Mesenchymal stem cell (in vitro differentiated cells and primary cell): ENCODE measurements at regions not wholly inside any gene's neighbourhood (a gene's known extent, or its start where the extent isn't known, plus 50 kb on each side); places are given as distances from the start of the nearest gene placed in this dataset.
A peak's percentile ranks its signal among the peaks of the same experiment; 100 is the strongest.

Source experiments
- DNase-seq: peaks from one replicate; pipeline ENCODE4 v3.0.0-alpha.2; 2013
- H2AFZ ChIP-seq: one replicate; pipeline ENCODE4 v1.6.1; 2013; ENCODE audit warnings: low read depth, mild to moderate bottlenecking, control low read depth, inconsistent platforms, low read length, moderate library complexity
- H2AK5ac ChIP-seq: 2 replicates; pipeline ENCODE4 v1.6.1; 2013; ENCODE audit warnings: low read length, moderate library complexity, mild to moderate bottlenecking, inconsistent platforms; ENCODE audit not compliant: severe bottlenecking
- H2BK120ac ChIP-seq: one replicate; pipeline ENCODE4 v1.6.1; 2013; ENCODE audit warnings: low read depth, mild to moderate bottlenecking, inconsistent platforms, low read length, moderate library complexity
- H2BK12ac ChIP-seq, 2 experiments: one replicate each; pipeline ENCODE4 v1.6.1; 2013; ENCODE audit warnings: inconsistent platforms in 2 of 2, low read length in 2 of 2, mild to moderate bottlenecking in 2 of 2, moderate library complexity in 2 of 2, control low read depth in 1 of 2
- H2BK15ac ChIP-seq: one replicate; pipeline ENCODE4 v1.6.1; 2013; ENCODE audit warnings: mild to moderate bottlenecking, low read depth, inconsistent platforms; ENCODE audit not compliant: poor library complexity, severe bottlenecking
- H2BK5ac ChIP-seq: 2 replicates; pipeline ENCODE4 v1.6.1; 2013; ENCODE audit warnings: low read depth, mild to moderate bottlenecking, low read length, control low read depth, inconsistent platforms; ENCODE audit not compliant: poor library complexity, severe bottlenecking
- H3K14ac ChIP-seq, 2 experiments: one replicate each; pipeline ENCODE4 v1.6.1; 2013; ENCODE audit warnings: inconsistent platforms in 2 of 2, low read length in 2 of 2, control low read depth in 1 of 2, mild to moderate bottlenecking in 1 of 2, moderate library complexity in 1 of 2
- H3K18ac ChIP-seq, 2 experiments: one replicate each; pipeline ENCODE4 v1.6.1; 2013; ENCODE audit warnings: inconsistent platforms in 2 of 2, low read length in 2 of 2, control low read depth in 1 of 2, low read depth in 1 of 2, mild to moderate bottlenecking in 1 of 2
- H3K23ac ChIP-seq, 2 experiments: one replicate each; pipeline ENCODE4 v1.6.1; 2013; ENCODE audit warnings: inconsistent platforms in 2 of 2, low read length in 2 of 2, mild to moderate bottlenecking in 2 of 2, moderate library complexity in 2 of 2, control low read depth in 1 of 2
- H3K27ac ChIP-seq: 2 replicates; pipeline ENCODE4 v1.5.1; 2013; ENCODE audit warnings: mild to moderate bottlenecking, moderate library complexity, low read length, control low read depth, inconsistent platforms; ENCODE audit not compliant: poor library complexity, severe bottlenecking
- H3K27me3 ChIP-seq, 2 experiments: 2 replicates each; pipeline versions ENCODE4 v1.6.1 to v1.7.0; 2013; ENCODE audit warnings: low read length in 2 of 2, mild to moderate bottlenecking in 2 of 2, moderate library complexity in 2 of 2, control low read depth in 1 of 2, inconsistent platforms in 1 of 2; ENCODE audit not compliant: control insufficient read depth in 1 of 2, insufficient read depth in 1 of 2
- H3K36me3 ChIP-seq, 2 experiments: 2 replicates each; pipeline versions ENCODE4 v1.6.1 to v1.7.0; 2013; ENCODE audit warnings: low read length in 2 of 2, control low read depth in 1 of 2, inconsistent platforms in 1 of 2, low read depth in 1 of 2, mild to moderate bottlenecking in 1 of 2; ENCODE audit not compliant: insufficient read depth in 2 of 2, control insufficient read depth in 1 of 2
- H3K4ac ChIP-seq, 2 experiments: one replicate each; pipeline ENCODE4 v1.6.1; 2013; ENCODE audit warnings: inconsistent platforms in 2 of 2, low read length in 2 of 2, mild to moderate bottlenecking in 2 of 2, moderate library complexity in 2 of 2, control low read depth in 1 of 2, low read depth in 1 of 2
- H3K4me1 ChIP-seq: 2 replicates; pipeline ENCODE4 v1.6.1; 2013; ENCODE audit warnings: low read depth, low read length, control low read depth; ENCODE audit not compliant: control insufficient read depth, insufficient read depth
- H3K4me2 ChIP-seq: 2 replicates; pipeline ENCODE4 v1.6.1; 2013; ENCODE audit warnings: low read length, mild to moderate bottlenecking, inconsistent platforms; ENCODE audit not compliant: poor library complexity, severe bottlenecking
- H3K4me3 ChIP-seq, 2 experiments: 2 replicates each; pipeline versions ENCODE4 v1.5.1 to v1.7.0; 2013; ENCODE audit warnings: low read length in 2 of 2, mild to moderate bottlenecking in 2 of 2, control low read depth in 1 of 2, low read depth in 1 of 2; ENCODE audit not compliant: insufficient read depth in 1 of 2
- H3K79me1 ChIP-seq: replicated peaks from 2 replicates; pipeline ENCODE4 v1.6.1; 2013; ENCODE audit warnings: mild to moderate bottlenecking, control low read depth, low read length, inconsistent platforms; ENCODE audit not compliant: poor library complexity, severe bottlenecking
- H3K9ac ChIP-seq: 2 replicates; pipeline ENCODE4 v1.7.0; 2013; ENCODE audit warnings: mild to moderate bottlenecking, low read length, moderate library complexity
- H3K9me3 ChIP-seq: 2 replicates; pipeline ENCODE4 v1.7.0; 2013; ENCODE audit warnings: mild to moderate bottlenecking, low read length; ENCODE audit not compliant: control insufficient read depth
- H4K8ac ChIP-seq: one replicate; pipeline ENCODE4 v1.6.1; 2013; ENCODE audit warnings: inconsistent platforms, mild to moderate bottlenecking, low read length, moderate library complexity
- H4K91ac ChIP-seq: one replicate; pipeline ENCODE4 v1.6.1; 2013; ENCODE audit warnings: mild to moderate bottlenecking, low read length, inconsistent platforms
- WGBS: methylation state at CpG from one replicate; pipeline ENCODE4 v1.1.7; 2013; ENCODE audit warnings: mixed read lengths; 5-methylcytosine and 5-hydroxymethylcytosine counted together

- no peak for DNase-seq
- WGBS: 94% methylated on average over 2 of the region's 2 CpGs
- Histone ChIP-seq H3K4me2 (no peak overlapping the region), H3K79me1 (no peaks in the 10 kb centered on the region), H3K27me3 (no peaks in the 10 kb centered on the region), H3K36me3 (no peaks in the 10 kb centered on the region), H2BK12ac (no peak overlapping the region), H3K4me1 (no peaks in the 10 kb centered on the region), H3K9ac (no peak overlapping the region), H2AFZ (no peak overlapping the region), H2BK5ac (no peak overlapping the region), H3K4me3 (no peak overlapping the region), H3K14ac (no peak overlapping the region), H4K91ac (no peak overlapping the region), H3K4ac (no peak overlapping the region), H4K8ac (no peak overlapping the region), H2BK15ac (no peak overlapping the region), H3K23ac (no peak overlapping the region), H2AK5ac (no peak overlapping the region), H3K9me3 (no peaks in the 10 kb centered on the region), H3K18ac (no peak overlapping the region), H2BK120ac (no peak overlapping the region), H3K27ac (no peak overlapping the region)
Observed at GRCh38 chr16:65469116-65469515, 347.3 kb upstream of the CDH11 start.

GRCh38 chr16:65468133-65468532 lies 346.3 kb upstream of the CDH11 start:
- H3K9ac ChIP-seq: no peak overlapping the region
- H4K91ac ChIP-seq: no peak overlapping the region
- H3K79me1 ChIP-seq: no peaks in the 10 kb centered on the region
- no peak overlapping the region for H2BK120ac ChIP-seq
- H3K27ac ChIP-seq: no peak overlapping the region
- no peak overlapping the region for H3K4me2 ChIP-seq
- no peak overlapping the region for H2AK5ac ChIP-seq
- H2BK12ac ChIP-seq: no peak overlapping the region
- 88% methylated on average over 1 of the region's 1 CpG for WGBS
- no peak overlapping the region for H2AFZ ChIP-seq
- H3K18ac ChIP-seq: no peak overlapping the region
- DNase-seq: no peak
- no peak overlapping the region for H4K8ac ChIP-seq
- no peak overlapping the region for H3K4ac ChIP-seq
- H3K4me3 ChIP-seq: no peak overlapping the region
- H3K23ac ChIP-seq: no peak overlapping the region
- no peak overlapping the region for H2BK5ac ChIP-seq
- H2BK15ac ChIP-seq: no peak overlapping the region
- H3K4me1 ChIP-seq: no peaks in the 10 kb centered on the region
- no peaks in the 10 kb centered on the region for H3K36me3 ChIP-seq
- no peaks in the 10 kb centered on the region for H3K27me3 ChIP-seq
- no peak overlapping the region for H3K14ac ChIP-seq
- H3K9me3 ChIP-seq: no peaks in the 10 kb centered on the region

- H3K23ac ChIP-seq: no peak overlapping the region
- H3K36me3 ChIP-seq: no peaks in the 10 kb centered on the region
- peak overlapping the region in 1 of 2 experiments; percentile 77 for H3K14ac ChIP-seq
- H2BK5ac ChIP-seq: no peak overlapping the region
- no peak overlapping the region for H2BK120ac ChIP-seq
- no peak overlapping the region for H3K4me3 ChIP-seq
- WGBS: 76% methylated on average over 2 of the region's 3 CpGs
- H4K91ac ChIP-seq: no peak overlapping the region
- no peak for DNase-seq
- H3K4me2 ChIP-seq: no peak overlapping the region
- H3K4ac ChIP-seq: no peak overlapping the region
- no peak overlapping the region for H2BK15ac ChIP-seq
- no peaks in the 10 kb centered on the region for H3K9me3 ChIP-seq
- H3K27ac ChIP-seq: no peak overlapping the region
- no peaks in the 10 kb centered on the region for H3K79me1 ChIP-seq
- H2AK5ac ChIP-seq: no peak overlapping the region
- no peaks in the 10 kb centered on the region for H3K27me3 ChIP-seq
- no peak overlapping the region for H4K8ac ChIP-seq
- no peak overlapping the region for H3K18ac ChIP-seq
- no peak overlapping the region for H2AFZ ChIP-seq
- H3K9ac ChIP-seq: no peak overlapping the region
- no peaks in the 10 kb centered on the region for H3K4me1 ChIP-seq
- no peak overlapping the region for H2BK12ac ChIP-seq
Observed at GRCh38 chr16:65463652-65464260, 341.9 kb upstream of the CDH11 start.

- no peaks in the 10 kb centered on the region for H3K79me1 ChIP-seq
- 79% methylated on average over 2 of the region's 2 CpGs for WGBS
Observed at GRCh38 chr16:65457084-65457483, 335.2 kb upstream of the CDH11 start.

More at GRCh38 chr16:65457084-65457483, 335.2 kb upstream of the CDH11 start:
- no peak overlapping the region for H2BK5ac ChIP-seq
- no peak overlapping the region for H3K27ac ChIP-seq
- H3K4ac ChIP-seq: no peak overlapping the region
- H3K4me2 ChIP-seq: no peak overlapping the region
- no peak overlapping the region for H3K9ac ChIP-seq
- H4K91ac ChIP-seq: no peak overlapping the region
- no peak overlapping the region for H2BK120ac ChIP-seq
- H2BK12ac ChIP-seq: no peak overlapping the region
- no peak overlapping the region for H3K14ac ChIP-seq
- no peak overlapping the region for H2AFZ ChIP-seq
- no peak overlapping the region for H4K8ac ChIP-seq
- H3K36me3 ChIP-seq: no peaks in the 10 kb centered on the region
- no peak overlapping the region for H3K4me3 ChIP-seq
- H3K18ac ChIP-seq: no peak overlapping the region
- no peak overlapping the region for H2BK15ac ChIP-seq
- no peaks in the 10 kb centered on the region for H3K27me3 ChIP-seq
- H3K9me3 ChIP-seq: no peaks in the 10 kb centered on the region
- no peak for DNase-seq
- H3K23ac ChIP-seq: no peak overlapping the region
- no peak overlapping the region for H2AK5ac ChIP-seq
- H3K4me1 ChIP-seq: no peaks in the 10 kb centered on the region
